GM21529 (cell line): ENCODE measurements at regions not wholly inside any gene's neighbourhood (a gene's known extent, or its start where the extent isn't known, plus 50 kb on each side); places are given as distances from the start of the nearest gene placed in this dataset.

Source experiments
- ATAC-seq: cut with Tn5 transposase; IDR thresholded peaks from one replicate; pipeline ENCODE4 v1.9.1; 2021; ENCODE audit not compliant: unreplicated experiment

DNA sequence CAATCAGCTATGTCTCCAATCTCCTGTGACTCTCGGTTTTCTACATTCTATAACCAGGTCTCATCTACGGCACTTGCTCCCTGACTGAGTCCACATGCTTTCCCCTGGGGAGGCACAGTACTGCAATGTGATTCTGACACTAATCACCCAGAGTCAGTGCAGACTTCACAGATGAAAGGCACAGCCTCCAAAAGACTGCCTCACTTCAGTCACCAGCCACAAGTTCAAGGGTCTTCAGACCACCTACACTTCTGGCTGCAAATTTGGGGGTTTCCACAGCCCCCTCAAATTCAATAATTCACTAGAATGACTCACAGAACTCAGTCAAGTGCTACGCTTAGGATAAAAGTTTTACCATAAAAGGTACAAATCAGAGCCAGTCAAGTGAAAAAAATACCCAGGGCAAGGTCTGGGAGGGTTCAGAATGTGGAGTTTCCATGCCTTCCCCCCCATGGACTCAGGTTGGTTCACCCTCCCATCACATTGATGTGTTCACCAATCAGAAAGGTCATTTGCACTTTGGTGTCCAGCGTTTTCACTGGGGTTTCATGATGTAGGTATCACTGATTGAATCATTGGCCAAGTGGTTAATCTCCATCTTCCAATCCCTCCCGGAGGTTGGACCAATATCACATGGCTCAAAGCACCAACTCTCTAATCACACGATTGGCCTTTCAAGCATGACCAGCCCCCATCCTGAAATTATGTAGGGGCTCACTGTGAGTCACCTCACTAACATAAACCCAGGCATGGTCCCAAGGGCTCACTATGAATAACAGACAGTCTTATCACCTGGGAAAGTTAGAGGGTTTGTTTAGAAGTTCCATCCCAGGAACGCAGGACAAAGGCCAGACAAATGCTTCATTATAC lies 182.9 kb upstream of the CAMK1G start:
- ATAC-seq = no peak

DNA sequence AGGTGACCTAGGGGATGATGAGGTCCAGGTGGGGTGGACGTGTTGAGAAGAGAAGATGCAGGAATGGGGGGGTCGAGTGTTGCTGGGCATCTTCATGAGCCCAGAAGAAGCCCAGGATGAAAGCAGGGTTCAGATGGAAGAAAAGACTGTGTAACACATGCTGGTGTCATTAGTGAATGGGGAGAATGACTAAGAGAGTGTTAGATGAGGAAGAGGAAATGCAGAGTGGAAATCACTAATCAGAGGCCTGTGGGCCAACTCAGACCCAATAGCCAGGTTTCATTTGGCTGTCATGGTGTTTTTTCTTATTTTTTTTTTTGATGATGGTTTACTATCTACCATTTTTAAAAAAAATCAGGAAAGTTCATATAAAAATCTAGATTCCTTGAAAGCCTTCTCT lies 180.8 kb upstream of the CAMK1G start:
- ATAC-seq = no peak

DNA sequence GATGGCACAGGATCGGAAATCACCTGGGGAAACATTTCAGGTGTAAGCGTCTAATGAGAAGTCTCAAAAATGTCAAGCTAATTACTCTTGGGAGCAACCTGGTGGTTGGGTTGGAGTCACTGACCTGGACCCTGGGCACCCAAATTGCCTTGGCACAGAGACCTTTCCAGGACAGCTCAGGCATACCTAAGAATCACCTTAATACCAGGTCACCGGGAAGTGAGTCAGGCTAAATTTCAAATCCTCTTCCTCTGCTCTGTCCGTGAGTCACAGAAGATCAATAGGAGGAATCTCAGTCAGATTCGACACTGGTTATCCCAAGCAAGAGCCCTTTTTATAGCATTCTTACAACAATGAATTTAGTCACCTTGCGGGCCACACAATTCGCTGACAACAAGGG lies 179.6 kb upstream of the CAMK1G start:
- ATAC-seq = no peak

DNA sequence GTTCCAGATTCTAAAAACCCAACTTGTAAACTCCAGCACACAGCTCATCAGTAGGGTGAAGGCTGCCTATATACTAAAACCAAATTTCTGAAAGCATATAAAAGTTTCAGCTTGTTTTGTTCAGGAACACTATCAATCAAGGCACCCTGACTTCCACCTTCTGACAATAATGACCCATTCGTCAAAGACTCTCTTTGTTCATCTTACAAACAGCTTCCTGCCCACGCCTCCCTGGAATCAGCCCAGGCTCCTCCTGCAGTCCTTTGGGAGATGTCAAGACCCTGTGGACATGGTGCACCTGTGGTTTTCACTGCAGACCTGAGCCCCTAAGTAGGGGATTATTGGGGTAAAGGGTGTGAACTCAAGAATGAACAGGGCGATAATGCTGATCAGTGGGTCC lies 178.9 kb upstream of the CAMK1G start:
- ATAC-seq = no peak

DNA sequence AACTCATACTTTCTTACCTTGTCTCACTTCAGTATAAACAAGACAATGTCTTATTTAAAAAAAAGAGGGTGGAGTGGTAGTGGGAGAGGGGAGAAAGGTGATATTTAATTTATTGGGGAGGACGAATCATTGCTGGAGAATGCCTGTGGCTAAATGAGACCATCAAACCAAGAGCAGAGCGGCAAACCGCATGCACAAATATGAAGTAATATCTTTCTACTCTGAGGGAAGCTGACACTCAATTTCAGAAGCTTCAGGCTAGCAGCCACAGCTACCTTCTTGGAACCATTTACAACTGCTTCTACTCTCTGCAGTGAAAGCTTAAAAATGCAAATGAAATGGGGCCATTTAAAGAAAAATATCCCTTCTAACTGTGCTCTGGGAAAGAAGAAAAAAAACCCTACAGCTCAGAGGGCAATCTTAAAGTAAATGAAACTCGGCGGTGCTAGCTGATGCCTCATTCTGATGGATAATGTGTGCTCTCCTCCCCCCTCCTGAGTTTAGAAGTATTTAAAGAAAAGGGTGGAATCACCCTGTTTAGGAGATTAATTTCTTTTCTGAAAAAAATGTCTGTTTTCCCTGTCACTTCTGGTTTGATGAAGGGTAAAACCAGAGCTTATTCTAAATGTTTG lies 178.2 kb upstream of the CAMK1G start:
- no peak for ATAC-seq

DNA sequence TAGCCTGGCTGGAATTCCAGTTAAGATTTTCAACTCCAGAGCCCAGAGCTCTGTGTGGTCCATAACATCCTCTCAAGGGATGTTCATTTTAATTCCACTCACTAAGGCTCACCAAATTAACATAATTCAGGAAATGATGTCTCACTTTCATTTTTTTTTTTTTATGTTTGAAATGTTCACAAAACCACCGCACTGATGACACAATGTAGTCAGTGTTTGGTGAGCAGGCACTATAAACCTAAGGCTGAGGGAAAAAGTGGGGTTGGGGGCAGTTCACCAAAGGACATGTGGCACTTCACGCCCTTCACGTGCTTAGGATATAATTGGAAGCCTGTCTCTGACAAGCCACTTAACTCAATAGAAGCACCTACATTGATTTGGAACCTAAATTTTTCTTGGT lies 177.3 kb upstream of the CAMK1G start:
- no peak for ATAC-seq

DNA sequence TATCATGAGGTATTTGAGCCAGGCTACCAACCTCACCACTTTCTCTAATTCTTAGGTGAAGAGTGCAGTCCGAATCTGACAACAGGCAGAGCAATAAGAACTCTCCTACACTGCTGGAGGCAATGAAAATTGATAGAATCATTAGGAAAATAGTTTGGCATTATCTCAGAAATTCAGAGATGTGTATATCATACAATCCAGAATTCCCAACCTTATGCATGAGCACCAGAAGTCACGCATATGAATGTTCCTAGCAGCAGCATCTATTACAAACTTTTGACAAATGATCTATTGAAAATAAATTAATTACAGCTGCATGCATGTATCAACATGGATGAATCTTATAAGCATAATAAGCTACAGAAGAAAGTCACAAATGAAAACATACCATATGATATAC lies 176.9 kb upstream of the CAMK1G start:
- no peak for ATAC-seq

DNA sequence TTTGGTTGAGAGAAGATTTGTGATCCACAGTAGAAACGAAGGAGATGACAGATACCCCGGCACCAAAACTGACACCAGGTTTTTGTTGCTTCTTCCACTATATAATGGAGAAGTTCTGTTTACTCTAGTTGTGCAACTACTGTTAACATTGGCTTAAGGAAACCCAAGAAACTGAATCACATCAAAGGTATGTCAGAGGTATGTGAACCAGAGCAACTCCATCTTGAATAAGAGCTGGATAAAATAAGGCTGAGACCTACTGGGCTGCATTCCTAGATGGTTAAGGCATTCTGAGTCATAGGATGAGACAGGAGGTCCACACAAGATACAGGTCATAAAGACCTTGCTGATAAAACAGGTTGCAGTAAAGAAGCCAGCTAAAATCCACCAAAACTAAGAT lies 173.7 kb upstream of the CAMK1G start:
- no peak for ATAC-seq

DNA sequence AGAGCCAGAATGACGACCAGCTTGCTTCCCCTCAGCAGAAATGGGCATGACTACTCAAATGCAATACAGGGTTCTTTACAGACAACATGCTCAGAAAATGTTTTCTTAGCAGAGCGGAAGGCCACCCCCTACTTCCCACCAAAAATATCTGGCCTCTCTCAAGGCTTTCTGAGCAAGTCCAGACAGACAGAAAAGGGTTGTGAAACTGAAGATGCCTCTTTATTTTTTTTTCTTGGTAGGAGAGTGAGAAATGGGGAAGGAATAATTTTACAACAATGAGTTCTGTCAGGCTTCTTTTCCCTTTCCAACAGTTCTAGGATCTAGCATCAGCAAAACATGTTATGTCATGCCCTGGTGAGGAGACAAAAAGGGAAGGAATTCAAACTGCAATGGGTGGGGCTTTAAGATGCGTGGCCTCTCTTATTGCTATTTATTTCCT lies 172.0 kb upstream of the CAMK1G start:
- ATAC-seq = no peak

DNA sequence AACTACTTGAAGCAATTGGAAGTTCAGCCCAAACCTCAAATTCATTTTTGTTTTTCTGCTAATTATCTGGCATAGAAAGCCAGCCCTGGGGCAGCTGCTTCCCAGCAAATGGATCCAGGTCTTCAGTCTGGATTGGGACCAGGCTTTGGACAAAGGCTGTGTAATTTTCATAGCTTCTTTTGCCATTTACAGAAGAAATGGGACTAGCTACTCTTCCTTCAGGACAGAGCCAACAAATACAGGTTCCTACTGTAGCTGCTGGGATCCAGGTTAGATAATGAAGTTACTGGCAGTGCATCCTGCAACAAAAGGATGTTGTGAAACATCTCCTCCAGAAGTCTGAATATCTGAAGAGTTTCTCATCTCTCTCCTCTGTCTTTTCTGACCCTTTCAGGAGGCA lies 171.5 kb upstream of the CAMK1G start:
- ATAC-seq = no peak

DNA sequence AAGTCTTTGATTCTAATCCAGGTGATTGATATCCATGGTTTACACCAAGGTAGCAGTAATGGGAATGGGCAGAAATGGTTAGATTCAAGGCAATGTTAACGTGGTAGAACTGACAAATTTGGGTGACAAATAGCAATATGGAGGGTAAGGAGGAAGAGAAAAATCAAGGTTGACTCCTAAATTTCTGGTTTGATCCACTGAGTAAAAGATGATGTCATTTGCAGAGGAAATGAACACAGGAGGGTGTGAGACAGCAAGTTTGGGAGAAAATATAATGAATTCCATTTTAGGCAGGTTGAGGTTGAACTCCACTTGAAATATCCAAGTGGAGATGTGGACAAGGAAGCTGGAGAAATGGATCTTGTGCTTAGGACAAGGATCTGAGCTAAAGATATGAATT lies 170.9 kb upstream of the CAMK1G start:
- ATAC-seq = no peak

DNA sequence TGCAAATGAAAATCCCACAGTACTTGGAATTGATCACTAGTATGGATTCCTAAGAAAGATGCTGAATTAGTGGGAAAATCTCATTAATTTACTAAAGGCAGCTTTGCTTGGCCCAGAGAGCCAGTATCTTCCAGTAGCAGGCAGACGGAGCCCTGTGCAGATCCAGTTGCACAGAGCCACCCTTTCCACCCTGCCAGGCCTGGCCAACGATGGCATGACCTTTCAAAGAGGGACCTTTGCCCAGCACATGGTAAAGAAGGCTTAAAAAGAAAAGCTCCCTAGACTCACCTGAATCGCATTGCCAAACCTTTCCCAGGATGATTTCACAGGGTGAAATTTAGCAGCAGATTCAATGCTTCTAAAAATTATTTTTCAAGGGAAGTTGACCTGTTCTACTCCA lies 170.5 kb upstream of the CAMK1G start:
- no peak for ATAC-seq

DNA sequence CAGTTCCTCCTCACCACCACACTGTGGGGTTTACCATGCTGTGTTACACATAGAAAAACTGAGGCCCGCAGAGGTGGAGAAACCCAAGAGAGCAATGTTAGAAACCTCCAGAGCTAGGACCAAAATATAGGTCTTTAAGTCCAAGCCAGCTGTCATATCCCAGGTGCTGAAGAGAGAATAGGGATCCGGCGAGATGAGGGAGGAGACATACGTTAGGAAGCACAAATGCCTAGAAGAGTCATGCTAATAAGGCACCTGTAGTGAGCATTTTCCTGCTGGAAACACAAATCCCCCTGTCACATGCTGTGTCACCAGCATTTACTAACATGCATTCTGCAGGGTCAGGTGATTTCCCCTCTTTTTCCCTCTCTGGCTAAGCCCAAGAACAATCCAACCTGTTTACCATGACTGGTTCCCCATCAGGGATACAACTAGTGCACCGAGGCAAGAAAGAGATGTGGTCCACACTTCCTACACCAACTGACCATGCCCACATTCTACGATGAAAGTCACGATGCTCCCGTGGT lies 168.6 kb upstream of the CAMK1G start:
- no peak for ATAC-seq

DNA sequence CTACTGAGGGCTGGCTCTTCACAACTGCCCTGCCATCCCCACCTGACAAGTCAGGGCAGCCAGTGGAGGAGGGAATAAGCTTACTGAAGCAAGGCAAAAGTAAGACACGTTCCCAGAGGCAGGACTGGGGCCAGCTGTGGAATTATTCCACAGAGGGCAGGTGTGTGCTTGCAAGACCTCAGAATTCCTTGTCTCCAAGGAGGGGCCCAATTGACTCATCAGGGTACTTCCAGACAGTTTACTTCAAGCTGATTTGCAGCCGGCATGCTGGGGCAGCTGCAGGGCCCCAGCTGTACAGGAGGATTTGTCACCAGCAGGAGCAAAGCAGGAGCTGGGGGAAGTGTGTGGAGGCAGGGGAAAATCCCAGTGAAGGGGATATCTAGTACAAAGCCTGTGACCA lies 167.5 kb upstream of the CAMK1G start:
- ATAC-seq = no peak

DNA sequence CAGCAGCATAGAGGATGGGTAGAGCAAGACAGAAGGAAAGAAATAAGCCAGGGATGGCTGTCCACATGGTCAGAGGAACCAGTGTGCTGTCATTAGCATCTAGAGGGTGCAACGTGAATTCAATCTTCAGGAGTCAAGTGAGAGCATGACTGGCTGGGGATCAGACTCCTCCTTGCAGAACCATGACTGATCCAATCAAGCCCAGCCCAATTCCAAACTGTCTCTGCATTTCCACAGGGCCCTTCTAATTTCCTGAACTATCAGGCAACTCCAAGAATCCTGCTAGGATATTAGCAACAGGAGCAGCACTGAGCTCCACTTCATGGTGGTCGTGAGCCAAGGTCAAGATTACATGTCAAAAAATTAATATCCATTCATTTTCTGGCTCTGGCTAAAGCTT lies 166.8 kb upstream of the CAMK1G start:
- ATAC-seq = no peak

DNA sequence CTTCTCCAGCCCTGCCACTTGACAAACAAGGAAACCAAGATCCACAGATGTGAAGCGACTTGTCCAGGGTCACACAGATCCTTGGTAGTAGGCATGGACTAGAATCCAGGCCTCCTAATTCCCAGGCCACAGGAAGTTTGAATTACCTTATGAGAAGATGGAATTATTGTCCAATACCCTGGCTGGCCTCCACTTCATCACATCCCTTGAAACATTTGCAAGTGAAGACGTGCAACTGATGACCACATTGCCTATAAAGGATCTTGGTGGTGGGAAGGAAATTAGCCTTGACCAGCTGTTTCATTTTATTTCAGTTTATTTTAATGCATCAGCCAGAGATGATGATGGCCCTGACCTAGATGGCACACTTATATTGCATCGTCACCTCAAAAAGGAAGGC lies 165.8 kb upstream of the CAMK1G start:
- no peak for ATAC-seq

DNA sequence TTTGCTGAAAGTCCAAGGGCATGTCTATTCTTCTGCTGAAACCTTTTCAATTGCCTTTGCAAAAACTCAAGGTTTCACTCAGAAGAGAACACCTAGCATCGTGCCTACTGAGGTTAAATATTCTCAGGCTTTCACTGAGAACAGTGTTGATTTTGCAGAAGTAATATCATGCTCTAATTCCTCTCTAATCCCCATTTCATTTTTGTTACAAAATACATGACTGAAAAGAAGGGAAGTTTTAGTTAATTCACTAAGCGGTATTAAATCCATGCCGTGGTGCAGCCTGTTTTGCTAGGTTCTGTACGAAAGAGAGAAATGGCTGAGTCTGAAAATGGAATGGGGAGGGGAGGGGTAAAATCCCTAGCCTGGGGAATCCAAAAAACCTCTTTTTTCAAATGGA lies 163.2 kb upstream of the CAMK1G start:
- no peak for ATAC-seq

DNA sequence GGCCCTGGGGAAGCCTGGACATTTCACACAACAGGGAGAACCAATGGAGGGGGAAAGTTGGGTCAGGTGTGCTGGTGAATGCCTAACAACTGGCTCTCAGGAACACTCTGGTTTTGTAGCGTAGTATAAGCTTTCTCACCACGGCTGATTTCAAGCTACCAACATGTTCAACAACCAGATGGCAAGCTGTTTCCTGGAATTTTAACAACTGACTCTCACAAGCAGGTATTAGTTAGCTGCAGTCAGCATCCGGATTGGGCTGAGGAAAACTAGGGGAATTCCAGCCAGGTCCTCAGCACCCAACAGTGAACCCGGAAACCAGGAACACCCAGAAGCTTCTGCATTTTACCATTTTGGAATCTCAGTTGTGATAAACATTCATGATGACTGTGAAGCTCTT lies 162.3 kb upstream of the CAMK1G start:
- no peak for ATAC-seq

DNA sequence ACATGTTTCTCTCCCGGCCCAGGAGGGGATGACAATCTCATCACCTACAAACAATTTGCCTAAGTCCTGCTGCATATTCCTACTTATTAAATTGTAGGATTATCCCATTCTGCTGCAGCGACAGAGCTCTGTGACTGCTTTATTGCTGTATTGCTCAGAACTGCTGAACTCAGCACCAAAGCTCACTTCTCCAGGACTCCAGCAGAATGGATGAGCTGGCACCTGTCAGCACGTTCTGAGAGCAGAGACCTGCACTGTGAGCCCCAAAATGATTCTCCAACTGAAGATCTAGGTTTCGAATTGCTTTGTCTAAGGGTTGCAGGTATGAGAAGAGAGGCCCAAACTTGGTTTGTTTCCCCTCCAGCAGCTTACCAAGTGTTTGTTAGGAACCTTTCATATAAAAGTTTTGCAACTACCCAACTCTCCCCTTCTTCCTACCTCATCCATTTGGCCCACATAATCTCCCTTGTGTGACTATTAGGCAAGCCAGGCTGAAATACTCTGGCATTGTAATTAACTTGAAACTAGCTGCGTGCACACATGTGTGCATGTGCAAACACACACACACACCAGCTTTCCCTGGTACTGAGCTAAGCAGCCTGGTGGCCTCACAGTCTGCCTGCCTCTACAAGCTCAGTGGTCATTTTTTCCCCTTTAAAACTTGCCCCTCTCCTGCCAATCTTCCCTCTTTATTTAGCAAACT lies 161.4 kb upstream of the CAMK1G start:
- no peak for ATAC-seq

DNA sequence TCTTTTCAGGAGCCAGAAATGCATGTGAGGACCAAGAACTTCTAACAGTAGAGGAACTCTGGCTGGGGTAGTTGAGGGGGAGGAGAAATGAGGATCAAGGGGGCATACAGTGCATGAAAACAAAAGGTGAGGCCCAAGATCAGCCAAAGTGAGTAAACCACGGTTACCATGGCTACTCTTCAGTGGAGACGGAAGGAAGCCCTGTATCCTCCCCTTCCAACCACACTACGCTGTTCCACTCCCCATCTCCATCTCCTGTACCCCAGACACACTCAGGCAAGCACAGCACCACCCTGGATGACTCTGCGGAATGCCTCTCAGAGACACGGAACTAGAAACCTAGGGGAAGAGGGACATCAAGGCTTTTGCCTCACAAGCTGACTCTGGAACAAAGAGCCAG lies 157.6 kb upstream of the CAMK1G start:
- ATAC-seq = no peak

DNA sequence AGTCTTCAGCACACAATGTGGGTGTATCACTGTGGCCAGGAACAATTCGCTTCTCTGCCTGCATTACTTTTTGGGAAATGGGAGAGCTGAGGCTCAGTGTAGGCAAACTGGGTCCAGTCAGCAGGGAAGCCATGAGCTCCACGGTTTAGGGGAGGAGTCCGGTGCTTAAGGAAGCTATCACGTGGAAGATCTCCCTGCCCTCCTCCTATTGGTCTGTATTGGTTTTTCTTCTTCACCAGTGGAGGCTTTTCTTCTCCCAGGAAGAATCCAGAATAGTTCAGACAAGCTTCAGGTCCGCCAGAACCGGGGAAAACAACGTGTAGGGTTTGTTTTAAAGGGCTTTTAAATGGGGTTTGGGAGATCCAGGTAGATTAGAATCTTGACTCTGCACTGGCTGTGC lies 156.2 kb upstream of the CAMK1G start:
- no peak for ATAC-seq

DNA sequence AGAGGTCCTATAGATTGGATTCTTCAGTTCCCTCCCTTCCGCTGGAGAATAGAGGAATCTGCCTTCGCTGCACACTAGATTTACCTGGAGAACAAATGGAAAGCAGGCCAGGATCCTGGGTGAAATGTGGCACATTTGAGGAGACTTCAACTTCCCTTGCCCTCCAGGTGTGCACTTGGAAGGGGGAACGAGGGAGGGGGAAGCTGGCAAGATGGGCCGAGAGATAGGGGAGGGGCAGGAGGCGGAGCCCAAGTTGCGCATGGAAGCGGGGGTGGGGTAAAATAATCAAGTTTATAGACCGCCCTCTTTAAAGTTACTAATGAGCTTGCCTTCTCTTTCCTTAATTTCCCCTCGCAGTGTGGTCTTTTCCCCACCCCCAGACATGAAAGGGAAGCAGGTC lies 155.7 kb upstream of the CAMK1G start:
- ATAC-seq = no peak
